ENCODE measurements at regions not wholly inside any gene's neighbourhood (a gene's known extent, or its start where the extent isn't known, plus 50 kb on each side); places are given as distances from the start of the nearest gene placed in this dataset.

DNA sequence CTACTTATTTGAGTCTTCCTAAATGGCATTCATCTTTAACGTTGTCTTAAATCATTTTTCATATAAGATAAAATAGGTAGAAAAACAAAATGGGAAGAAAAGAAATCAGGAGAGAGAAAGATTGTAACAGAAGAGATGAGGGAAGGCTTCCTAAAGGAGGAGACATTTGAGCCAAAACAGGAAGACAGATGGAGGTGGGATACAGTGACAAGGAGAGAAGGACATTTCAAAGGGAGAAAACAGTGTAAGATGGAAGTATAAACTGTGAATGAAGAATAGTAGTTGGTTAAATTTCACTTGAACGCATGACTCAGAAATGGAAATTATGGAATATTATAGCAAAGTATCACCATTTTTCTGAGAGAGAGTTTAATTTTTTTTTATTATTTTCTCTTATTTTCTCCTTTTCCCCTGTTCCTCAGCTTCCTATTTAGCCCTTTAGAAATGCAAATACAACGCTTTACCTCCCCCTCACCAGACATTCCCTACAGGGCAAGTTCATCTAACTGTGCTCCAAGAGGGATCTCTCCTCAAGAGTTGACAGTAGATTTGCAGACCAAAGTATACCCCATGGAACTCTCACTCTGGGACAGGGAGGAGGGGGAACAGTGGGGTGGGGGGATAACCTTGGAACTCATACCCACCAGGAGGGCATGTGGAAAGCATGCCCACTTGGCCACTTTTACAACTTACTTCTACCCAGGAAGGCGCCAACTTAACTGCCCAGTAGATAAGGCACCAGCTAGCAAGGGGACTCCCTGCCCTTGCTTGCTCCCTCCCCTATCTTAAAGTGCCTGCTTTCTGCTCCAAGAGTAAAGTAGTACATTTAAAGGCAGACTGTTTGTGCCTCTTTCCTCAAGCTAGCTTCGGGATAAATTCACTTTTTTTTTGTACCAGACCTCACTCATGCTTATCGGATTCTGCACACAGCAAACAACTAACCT lies 304.7 kb upstream of the POU5F2 start:
- Histone ChIP-seq H3K27me3 (ENCODE audit: insufficient read depth, low read length, poor library complexity) (no peaks in the 10 kb centered on the region), H3K4me1 (ENCODE audit: insufficient read depth, low read length) (no peaks in the 10 kb centered on the region), H3K9me3 (ENCODE audit: insufficient read depth, low read length, severe bottlenecking) (peaks cover 13% of the 10 kb centered on the region), H3K9ac (ENCODE audit: low read depth, low read length) (no peak overlapping the region), H4K20me1 (ENCODE audit: insufficient read depth, low read length) (no peaks in the 10 kb centered on the region), H3K79me2 (ENCODE audit: insufficient read depth, low read length) (no peaks in the 10 kb centered on the region), H3K4me2 (ENCODE audit: insufficient read depth, low read length) (no peak overlapping the region), H3K36me3 (ENCODE audit: insufficient read depth, low read length) (peaks cover 38% of the 10 kb centered on the region), H2AFZ (ENCODE audit: low read depth, low read length) (no peak overlapping the region), H3K4me3 (ENCODE audit: low read depth in 1 of 2, low read length in 2 of 2) (no peak overlapping the region), H3K27ac (ENCODE audit: low read length) (no peak overlapping the region)
- ATAC-seq (ENCODE audit: insufficient read depth, low read depth) (no peak), DNase-seq (no peak)
- TF ChIP-seq EZH2 (IDR thresholded peaks at IDR 0.05; ENCODE audit: borderline replicate concordance, low read depth, low read length, severe bottlenecking), result no peak
- no peak for TF ChIP-seq CTCF (IDR thresholded peaks at IDR 0.05; ENCODE audit: borderline replicate concordance, extremely low read depth, low read length, poor library complexity, severe bottlenecking)

GRCh38 chr5:94043311-94043710 lies 301.9 kb upstream of the POU5F2 start:
- Histone ChIP-seq H3K9ac (ENCODE audit: low read depth, low read length) (no peak overlapping the region), H2AFZ (ENCODE audit: low read depth, low read length) (no peak overlapping the region), H3K36me3 (ENCODE audit: insufficient read depth, low read length) (peaks cover 39% of the 10 kb centered on the region), H3K4me1 (ENCODE audit: insufficient read depth, low read length) (no peaks in the 10 kb centered on the region), H3K27ac (ENCODE audit: low read length) (no peak overlapping the region), H3K9me3 (ENCODE audit: insufficient read depth, low read length, severe bottlenecking) (peaks cover 13% of the 10 kb centered on the region), H3K4me2 (ENCODE audit: insufficient read depth, low read length) (no peak overlapping the region), H4K20me1 (ENCODE audit: insufficient read depth, low read length) (no peaks in the 10 kb centered on the region), H3K4me3 (ENCODE audit: low read depth in 1 of 2, low read length in 2 of 2) (no peak overlapping the region), H3K79me2 (ENCODE audit: insufficient read depth, low read length) (no peaks in the 10 kb centered on the region), H3K27me3 (ENCODE audit: insufficient read depth, low read length, poor library complexity) (no peaks in the 10 kb centered on the region)
- TF ChIP-seq EZH2 (IDR thresholded peaks at IDR 0.05; ENCODE audit: borderline replicate concordance, low read depth, low read length, severe bottlenecking) (no peak), CTCF (IDR thresholded peaks at IDR 0.05; ENCODE audit: borderline replicate concordance, extremely low read depth, low read length, poor library complexity, severe bottlenecking) (no peak)
- ATAC-seq (ENCODE audit: insufficient read depth, low read depth), result no peak
- no peak for DNase-seq

DNA sequence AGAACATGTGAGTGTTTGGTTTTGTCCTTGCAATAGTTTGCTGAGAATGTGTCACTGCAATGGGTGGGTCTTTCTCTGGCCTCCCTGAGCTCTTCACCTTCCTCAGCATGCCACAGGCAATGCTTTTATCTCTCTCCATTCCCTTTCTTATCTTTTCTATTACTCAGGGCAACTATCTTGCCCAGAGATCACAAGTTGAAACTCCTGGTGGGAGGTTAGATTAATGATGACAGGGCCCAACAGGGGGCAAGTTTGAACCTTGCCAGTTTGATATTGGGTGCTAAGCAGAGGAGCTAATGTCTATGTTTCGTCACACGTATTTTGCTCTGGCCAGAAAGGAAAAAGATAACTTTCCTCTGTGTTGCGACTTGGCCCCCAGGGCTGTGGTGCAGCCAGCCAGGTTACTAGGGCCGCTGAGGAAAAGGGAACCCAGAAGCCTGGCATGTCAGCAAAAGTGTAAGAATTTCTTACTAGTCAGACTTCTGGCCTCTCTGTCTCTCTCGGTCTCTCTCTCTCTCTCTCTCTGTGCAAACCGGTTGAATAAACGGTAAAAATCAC lies 299.3 kb upstream of the POU5F2 start:
- H3K9me3 ChIP-seq (ENCODE audit: insufficient read depth, low read length, severe bottlenecking), result peaks cover 11% of the 10 kb centered on the region
- H3K4me1 ChIP-seq (ENCODE audit: insufficient read depth, low read length), result no peaks in the 10 kb centered on the region
- no peak for TF ChIP-seq EZH2 (IDR thresholded peaks at IDR 0.05; ENCODE audit: borderline replicate concordance, low read depth, low read length, severe bottlenecking)
- no peak for TF ChIP-seq CTCF (IDR thresholded peaks at IDR 0.05; ENCODE audit: borderline replicate concordance, extremely low read depth, low read length, poor library complexity, severe bottlenecking)
- H3K4me2 ChIP-seq (ENCODE audit: insufficient read depth, low read length), result no peak overlapping the region
- H2AFZ ChIP-seq (ENCODE audit: low read depth, low read length), result no peak overlapping the region
- peaks cover 30% of the 10 kb centered on the region for H3K36me3 ChIP-seq (ENCODE audit: insufficient read depth, low read length)
- no peaks in the 10 kb centered on the region for H3K79me2 ChIP-seq (ENCODE audit: insufficient read depth, low read length)
- no peak overlapping the region for H3K27ac ChIP-seq (ENCODE audit: low read length)
- ATAC-seq (ENCODE audit: insufficient read depth, low read depth) (no peak), DNase-seq (no peak)
- H3K9ac ChIP-seq (ENCODE audit: low read depth, low read length), result no peak overlapping the region
- H3K27me3 ChIP-seq (ENCODE audit: insufficient read depth, low read length, poor library complexity), result no peaks in the 10 kb centered on the region
- H3K4me3 ChIP-seq (ENCODE audit: low read depth in 1 of 2, low read length in 2 of 2), result no peak overlapping the region
- H4K20me1 ChIP-seq (ENCODE audit: insufficient read depth, low read length), result no peaks in the 10 kb centered on the region
